HG02870 (cell line): ENCODE measurements at regions not wholly inside any gene's neighbourhood (a gene's known extent, or its start where the extent isn't known, plus 50 kb on each side); places are given as distances from the start of the nearest gene placed in this dataset.

Source experiments
- ATAC-seq: cut with Tn5 transposase; IDR thresholded peaks from one replicate; pipeline ENCODE4 v1.9.1; 2021; ENCODE audit warnings: mild to moderate bottlenecking, moderate library complexity; ENCODE audit not compliant: unreplicated experiment

DNA sequence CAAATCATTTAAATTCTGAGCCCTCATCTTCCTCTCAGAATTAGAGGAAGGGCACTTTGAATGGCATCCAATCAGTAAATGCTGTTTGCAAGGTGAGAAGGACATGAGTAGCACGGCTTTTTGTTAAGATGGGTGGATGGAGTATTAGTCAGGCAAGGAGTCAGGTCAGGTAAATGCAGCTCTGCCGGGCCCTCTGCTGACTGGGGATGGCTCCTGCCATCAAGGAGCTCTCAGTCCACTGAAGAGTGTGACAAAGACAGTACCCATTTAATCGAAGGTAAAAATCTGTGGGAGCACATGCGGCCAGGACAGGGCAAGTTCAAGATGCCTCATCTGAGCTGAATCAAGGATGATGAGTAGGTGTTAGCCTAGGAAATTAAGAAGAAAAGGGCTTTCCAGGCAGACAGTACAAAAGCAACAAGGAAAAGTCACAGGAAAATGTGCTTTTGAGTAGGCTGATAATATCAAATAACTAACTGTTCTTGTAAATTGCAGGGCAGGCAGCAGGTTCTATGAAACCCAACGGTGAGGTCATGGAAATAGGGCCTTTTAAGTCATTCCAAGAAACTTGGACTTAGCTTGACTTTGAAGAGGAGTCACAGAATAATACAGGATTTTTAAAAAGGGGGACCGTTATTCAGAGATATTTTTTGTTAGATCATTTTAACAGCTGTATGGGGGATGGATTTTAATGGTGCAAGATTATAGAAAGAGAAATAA lies 670.5 kb upstream of the ARGLU1 start:
- no peak for ATAC-seq

GRCh38 chr13:107234319-107235073 lies 666.6 kb upstream of the ARGLU1 start:
- ATAC-seq = no peak

DNA sequence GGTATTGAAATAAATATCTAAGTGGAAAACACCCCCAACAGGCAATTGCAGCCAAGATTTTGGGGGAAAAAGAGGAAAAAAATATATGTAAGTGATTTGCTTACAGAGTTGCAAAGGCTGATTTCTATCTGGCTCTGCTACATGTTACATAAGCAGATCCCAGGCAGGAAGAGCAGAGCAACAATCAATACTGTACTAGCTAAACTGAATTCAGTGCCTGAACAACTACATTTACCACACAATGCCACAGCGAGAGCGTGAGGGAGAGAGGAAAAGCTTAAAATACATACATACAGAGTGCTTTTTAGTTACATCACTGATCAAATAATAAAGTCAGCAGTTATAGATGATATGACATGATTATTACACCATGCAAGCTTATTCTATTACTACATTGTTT lies 665.6 kb upstream of the ARGLU1 start:
- no peak for ATAC-seq

- no peak for ATAC-seq
These were observed 664.0 kb upstream of the ARGLU1 start for GRCh38 chr13:107231944-107232343.

DNA sequence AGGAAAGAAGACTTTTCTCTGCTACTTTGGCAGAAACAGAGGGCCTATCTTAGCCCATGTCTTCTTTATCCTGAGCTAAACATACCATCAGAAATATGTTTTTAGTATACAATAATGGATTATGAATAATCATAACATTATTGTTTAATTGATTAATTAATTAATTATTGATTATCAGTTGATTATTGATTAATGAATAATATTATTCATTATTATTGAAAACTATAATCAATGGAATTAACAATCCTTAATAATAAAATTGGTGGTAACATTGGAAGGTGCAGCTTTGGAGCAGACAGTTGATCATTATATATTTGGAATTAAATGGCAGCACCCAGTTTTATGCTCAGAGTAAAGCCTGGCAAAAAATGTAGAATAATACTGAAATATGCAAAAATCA lies 655.9 kb upstream of the ARGLU1 start:
- ATAC-seq = no peak

DNA sequence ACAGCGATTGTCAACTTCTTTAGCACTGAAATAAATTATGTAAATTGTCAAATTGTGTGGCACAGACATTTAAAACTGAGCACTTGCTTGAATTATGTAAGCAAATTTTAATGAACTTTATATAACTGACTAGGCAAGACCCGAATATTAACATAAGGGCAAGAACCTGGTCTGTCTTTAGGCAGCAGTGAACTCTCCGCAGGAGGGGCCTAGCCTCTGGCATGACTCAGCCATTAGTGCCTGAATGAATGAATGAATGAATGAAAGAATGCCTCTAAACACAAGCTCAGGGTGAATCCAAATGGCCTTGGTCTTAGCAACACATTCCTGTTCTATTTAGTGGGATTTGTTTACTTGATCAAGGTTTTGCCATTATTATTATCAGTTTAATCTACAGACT lies 654.7 kb upstream of the ARGLU1 start:
- ATAC-seq = no peak

- no peak for ATAC-seq
These were observed 652.3 kb upstream of the ARGLU1 start for GRCh38 chr13:107220245-107220644.

DNA sequence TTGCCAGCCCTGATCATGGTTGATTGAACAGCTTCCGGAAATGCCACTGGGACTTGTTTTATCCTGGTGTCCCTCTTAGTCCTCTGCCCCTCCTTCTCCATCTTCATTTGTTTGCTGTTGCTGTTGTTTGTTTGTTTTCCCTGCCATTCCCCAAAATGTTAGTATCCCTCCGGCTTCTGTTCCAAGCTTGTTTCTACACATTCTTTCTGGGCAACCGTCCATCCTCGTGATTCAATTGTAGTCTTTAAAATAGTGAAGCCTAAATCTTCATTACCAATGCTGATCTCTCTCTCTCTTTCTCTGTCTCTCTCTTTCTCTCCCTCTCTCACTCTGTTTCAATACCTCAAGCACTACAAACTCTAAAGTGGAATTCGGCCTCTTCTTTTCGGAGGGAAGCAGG lies 649.3 kb upstream of the ARGLU1 start:
- ATAC-seq = no peak

DNA sequence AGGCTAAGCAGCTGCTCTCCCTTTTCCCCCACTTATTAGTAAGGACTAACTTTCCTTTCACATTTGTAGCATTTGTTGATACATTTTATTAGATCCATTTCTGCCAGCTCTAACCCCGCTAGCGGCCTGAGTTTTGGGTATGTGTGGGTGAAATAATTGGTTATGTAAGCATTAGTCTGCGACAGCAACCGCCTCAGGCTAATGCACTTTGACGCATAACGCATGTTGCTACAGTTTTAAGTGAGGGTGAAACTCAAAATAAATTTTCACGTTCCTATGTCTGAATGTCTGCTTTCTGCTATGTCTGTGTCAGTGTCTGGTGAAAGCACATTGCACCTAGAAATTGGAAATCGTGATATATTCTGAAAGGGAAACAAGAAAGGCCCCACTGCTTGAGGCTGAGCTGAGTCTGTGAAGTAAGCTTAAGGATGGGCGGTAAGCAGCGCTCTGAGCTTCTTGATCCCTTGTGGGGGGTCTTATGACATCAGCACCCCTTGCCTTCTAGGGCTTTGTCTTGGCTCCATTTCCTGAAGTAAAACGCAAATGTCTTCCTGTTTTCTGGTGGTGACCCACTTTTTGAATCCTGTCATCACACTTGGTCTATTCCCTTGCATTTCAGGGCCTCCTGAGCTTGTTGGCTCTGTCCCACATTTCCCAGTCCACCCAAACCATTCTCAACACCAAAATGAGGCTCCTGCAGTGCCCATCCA lies 648.3 kb upstream of the ARGLU1 start:
- ATAC-seq = no peak

- peak; percentile 99 for ATAC-seq
These were observed 643.1 kb upstream of the ARGLU1 start for GRCh38 chr13:107211073-107211472.

DNA sequence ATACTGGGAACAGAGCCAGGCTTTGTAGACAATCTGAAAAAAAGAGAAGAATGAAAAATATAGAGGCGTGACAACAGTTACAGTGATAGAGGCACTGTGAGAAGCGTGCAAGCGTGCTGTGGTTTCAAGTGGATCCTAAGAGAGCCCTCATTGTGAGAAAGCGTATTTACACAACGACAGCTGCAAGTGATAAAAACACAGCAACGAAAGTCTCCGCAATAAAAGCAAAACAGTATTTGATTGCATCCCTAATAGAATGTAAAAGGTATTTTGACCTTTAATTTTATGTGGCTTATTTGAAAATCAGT lies 642.7 kb upstream of the ARGLU1 start:
- no peak for ATAC-seq

DNA sequence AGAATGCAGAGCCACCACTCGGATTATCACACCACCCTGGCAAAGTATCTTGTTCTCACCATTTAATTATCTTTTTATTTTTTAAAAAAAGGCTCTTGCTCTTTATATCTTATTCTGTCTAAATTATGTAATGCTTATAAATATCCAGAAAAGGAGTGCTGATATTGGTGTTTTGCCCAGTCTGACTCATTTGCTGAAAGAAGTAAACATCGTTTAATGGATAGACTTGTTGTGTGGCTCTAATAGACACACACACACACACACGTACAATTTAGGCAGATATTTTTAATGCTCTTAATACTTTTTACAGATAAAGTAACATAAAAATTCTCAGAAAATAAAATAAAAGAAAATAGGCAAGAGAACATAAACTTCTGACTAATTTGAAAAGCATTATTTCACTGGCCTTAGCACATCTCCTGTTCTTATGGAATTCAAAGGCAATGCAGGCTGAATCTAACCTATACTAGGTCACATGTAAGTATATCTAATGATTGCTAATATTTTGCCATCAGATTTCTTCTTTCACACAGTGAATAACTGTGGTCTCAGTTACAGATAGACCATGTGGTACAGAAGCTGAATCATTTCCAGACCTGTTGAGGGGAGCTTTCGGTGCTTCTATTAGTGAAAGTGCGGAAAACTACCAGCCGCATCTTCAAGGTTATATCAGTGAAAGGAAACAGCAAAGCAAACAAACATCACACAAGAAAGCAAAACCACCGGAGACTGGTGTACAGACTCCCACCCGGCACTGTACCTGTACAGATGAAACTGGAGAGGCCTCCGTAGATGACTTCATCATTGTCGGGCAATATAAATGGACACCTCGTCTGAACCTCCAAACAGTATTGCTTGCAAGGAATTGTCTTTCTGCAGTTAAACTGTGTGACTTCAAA lies 642.1 kb upstream of the ARGLU1 start:
- no peak for ATAC-seq

- ATAC-seq = no peak
These were observed 641.0 kb upstream of the ARGLU1 start for GRCh38 chr13:107208889-107209288.

DNA sequence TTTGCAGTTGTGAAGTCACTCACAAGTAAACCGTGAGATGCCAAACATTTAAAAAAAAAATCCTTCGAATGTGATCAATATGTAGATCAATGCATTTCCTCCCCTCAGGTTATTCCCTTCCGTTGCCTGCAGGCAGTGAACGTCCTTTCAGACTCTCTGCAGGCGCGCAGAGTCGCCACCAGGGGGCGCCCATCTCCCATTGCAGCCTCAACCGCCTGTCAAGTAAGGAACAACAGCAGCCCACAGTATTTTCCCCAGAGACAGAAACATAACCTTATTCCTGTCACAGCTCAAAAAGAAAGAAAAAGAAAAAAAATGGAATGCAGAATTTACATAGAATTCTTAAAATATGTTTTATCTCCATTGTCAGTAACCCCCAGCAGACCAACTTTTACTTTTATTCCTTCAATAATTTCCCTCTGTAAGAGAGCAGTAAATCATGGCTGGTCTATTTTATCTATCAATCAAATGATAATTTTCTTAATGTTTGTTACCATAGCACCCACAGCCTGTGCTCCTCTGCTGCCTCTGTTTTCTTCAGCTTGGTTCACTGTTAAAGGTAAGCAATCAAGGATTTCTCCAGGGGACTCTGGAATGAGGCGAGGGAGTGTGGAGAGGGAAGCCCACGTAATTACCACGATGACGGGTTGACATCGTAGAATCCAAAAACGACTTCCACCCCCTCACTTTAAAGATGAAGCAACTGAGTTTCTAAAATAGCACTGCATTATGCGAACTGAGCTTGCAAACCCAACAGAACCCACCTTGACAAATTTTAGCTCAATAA lies 637.6 kb upstream of the ARGLU1 start:
- ATAC-seq = peak; percentile 95

GRCh38 chr13:107203146-107203847 lies 635.4 kb upstream of the ARGLU1 start:
- ATAC-seq = no peak

- ATAC-seq = no peak
These were observed 634.6 kb upstream of the ARGLU1 start for GRCh38 chr13:107202371-107203023.

GRCh38 chr13:107200491-107200890 lies 632.6 kb upstream of the ARGLU1 start:
- ATAC-seq = no peak

- no peak for ATAC-seq
These were observed 624.4 kb upstream of the ARGLU1 start for GRCh38 chr13:107192289-107192688.

DNA sequence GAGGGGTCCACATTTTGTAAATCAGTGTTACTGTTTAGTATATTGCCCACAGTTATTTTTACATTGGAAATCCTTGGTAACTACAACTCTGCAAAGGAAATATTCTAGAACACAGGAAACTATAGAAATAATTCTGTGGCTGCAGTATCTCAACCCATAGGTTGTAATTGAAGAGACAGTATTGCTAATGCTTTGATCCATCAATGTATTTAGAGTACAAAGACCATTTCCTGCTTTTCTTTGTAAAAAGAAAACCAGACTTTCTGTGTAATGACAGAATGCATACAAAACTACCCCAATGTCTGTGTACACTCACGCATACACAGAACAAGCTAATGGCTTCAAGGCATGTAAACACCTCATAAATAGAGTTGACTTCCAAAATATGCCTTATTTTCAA lies 622.1 kb upstream of the ARGLU1 start:
- ATAC-seq = no peak
